Esophagus muscularis mucosa (tissue), 3 donors: ENCODE measurements at regions not wholly inside any gene's neighbourhood (a gene's known extent, or its start where the extent isn't known, plus 50 kb on each side); places are given as distances from the start of the nearest gene placed in this dataset.

Experiments used
- POLR2A ChIP-seq: fragments of 450-650 bp; IDR thresholded peaks from one replicate; pipeline ENCODE4 v1.6.1; 2017; ENCODE audit warnings: antibody characterized with exemption, moderate library complexity, mild to moderate bottlenecking, low read depth
- POLR2AphosphoS5 ChIP-seq, 2 donors: sonication (generic); formaldehyde crosslinking; IDR thresholded peaks; one replicate each; pipeline ENCODE4 v1.6.1; 2017; ENCODE audit warnings: antibody characterized with exemption in 2 of 2
- TF ChIP-seq, protein P1 (sequence below), 3 experiments: fragments of 200-600 bp in 2 of 3; fragments of 450-650 bp in 1 of 3; sonication (generic) in 2 of 3; IDR thresholded peaks; one replicate each; pipeline ENCODE4 v1.5.1; 2017 to 2019; ENCODE audit warnings: antibody characterized with exemption in 3 of 3, mild to moderate bottlenecking in 2 of 3, moderate library complexity in 1 of 3

DNA sequence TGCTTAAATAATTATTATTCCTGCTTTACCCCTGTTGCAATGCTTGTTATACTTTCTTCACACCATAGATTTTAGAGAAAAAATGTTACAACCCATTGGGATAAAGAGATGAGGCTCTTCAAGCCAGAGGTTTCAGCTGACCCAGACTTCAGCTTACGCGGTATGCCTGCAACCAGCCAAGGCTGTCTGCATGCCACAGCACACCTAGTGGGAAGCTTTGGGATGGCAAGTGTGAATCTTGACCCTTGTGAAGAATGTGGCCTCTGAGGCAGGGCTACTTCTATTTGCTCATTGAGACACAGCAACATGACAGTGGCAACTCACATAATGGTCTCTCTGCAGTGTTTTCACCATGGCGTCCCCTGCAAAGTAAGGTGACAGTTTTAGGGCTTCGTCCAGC is 193.9 kb upstream of the PIRT start:
- TF ChIP-seq POLR2AphosphoS5 (IDR thresholded peaks at IDR 0.05), result no peak
- TF ChIP-seq, protein P1, sequence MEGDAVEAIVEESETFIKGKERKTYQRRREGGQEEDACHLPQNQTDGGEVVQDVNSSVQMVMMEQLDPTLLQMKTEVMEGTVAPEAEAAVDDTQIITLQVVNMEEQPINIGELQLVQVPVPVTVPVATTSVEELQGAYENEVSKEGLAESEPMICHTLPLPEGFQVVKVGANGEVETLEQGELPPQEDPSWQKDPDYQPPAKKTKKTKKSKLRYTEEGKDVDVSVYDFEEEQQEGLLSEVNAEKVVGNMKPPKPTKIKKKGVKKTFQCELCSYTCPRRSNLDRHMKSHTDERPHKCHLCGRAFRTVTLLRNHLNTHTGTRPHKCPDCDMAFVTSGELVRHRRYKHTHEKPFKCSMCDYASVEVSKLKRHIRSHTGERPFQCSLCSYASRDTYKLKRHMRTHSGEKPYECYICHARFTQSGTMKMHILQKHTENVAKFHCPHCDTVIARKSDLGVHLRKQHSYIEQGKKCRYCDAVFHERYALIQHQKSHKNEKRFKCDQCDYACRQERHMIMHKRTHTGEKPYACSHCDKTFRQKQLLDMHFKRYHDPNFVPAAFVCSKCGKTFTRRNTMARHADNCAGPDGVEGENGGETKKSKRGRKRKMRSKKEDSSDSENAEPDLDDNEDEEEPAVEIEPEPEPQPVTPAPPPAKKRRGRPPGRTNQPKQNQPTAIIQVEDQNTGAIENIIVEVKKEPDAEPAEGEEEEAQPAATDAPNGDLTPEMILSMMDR (IDR thresholded peaks at IDR 0.05), result no peak
- TF ChIP-seq POLR2A, result no peak
